ENCODE measurements at regions not wholly inside any gene's neighbourhood (a gene's known extent, or its start where the extent isn't known, plus 50 kb on each side); places are given as distances from the start of the nearest gene placed in this dataset.
A peak's percentile ranks its signal among the peaks of the same experiment; 100 is the strongest.
"Not testable (repeated sequence)": the region's sequence is repeated elsewhere in the genome, so short reads cannot be mapped to it uniquely, and the experiment has no call there.

DNA sequence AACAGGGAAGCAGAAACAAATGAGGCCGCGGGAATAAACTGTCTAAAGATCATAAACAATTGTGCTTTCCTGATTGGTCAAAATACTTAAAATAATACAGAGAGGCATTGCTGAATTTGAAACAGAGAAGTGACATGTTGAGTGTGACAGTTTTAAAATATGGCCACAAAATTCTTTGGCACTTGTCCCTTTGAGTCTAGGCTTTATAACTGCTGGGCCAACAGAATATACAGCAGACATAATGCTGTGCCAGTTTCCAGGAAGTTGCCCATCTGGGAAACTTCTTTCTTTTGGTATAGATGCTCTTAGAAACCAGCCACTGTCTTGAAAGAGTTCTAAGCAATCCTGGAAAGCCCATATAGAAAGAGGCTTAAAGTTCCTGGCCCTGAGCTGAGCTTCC, 668.4 kb downstream of the CENPC start:
- DNase-seq = no peak
- intact Hi-C loops (cut with DNase I) = no loop called here

DNA sequence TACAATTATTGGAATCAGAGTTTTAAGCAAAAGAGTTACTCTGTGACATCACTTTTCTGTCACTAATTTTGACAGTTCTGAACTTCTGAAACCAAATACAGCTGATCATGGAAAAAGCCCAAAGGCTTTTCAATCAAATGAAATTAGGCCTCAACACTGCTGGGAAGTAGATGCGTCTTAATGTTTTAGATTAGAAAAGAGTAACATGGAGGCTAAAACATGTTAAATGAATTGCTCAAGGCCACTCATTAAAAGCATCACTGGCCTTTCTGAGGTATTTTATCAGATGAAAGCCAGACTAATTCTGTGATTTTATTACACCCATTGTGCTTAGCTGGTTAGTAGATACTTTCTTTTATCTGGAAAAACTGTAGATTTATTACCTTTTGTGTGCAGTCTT, 672.6 kb downstream of the CENPC start:
- DNase-seq = no peak
- intact Hi-C loops (cut with DNase I) = no loop called here

DNA sequence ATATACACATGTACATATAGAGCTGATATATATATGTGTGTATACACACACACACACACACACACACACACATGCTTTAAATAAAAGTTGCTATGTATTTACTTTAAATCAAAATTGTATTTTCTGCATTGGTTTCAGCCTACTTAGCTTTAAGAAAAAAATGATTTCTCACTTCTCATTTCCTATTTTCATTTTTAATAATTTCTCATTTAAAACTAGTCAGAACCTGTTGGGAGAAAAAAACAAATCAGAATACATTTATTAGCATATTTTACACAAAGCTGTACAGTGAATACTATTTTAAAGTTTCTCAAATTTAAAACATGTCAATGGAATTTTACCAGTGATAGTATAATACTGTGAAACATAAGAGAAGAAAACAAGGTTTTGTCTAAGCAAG, 681.8 kb downstream of the CENPC start:
- intact Hi-C loops (cut with DNase I) = no loop called here

DNA sequence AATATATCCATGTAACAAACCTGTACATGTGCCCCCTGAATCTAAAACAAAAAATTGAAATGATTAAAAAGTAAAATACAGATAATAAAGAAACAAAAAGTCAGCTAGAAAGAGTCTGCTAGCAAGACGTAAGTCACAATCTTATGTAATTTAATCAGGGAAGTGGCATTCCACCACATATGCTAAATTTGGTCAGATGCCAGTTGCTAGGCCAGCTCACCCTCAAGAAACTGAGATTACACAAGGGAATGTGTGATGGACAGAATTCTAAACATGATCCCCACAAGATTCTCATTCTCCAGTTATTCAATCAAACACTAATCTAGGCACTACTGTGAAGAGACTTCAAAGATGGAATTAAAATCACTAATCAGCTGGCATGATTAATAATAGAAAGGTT, 689.3 kb downstream of the CENPC start:
- intact Hi-C loops (cut with DNase I) = no loop called here

More for the DNA sequence above, 681.8 kb downstream of the CENPC start:
- no peak for DNase-seq

DNA sequence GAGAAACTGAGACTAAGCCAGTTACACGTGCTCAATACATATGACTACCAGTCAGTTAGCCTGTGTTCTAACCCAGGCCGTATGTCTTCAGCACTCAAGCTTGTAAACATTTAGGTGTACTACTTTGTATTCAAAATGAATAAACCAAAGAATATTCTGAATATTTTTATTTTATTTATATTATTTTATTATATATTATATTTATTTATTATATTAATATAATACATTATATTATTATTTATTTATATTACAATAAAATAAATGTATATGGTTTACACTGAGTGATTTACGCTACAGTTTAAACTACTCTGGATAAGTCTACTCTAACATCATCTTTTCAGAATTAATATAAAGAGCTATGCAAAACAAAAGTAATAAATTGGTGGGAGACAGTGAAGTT, 691.5 kb downstream of the CENPC start:
- DNase-seq = no peak
- intact Hi-C loops (cut with DNase I) = no loop called here

More for the DNA sequence above, 689.3 kb downstream of the CENPC start:
- no peak for DNase-seq

DNA sequence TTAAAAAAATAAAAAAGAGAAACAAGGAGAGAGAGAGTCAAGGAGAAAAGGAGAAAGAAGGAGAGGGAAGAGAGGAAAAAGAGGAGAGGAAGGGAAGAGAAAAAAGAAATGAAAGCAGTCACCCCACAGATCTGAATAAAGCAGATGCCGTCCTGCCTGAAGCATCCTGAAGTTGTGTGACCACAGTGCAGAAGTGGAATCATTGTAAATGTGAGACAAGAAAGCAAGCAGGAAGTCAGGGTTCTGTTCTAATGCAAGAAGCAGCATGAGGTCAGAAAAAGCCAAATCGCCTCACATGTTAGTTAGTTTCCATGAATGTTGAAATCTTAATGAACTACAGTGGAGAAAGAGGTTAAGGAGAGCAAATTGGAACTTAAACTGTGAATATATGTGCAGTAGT, 692.5 kb downstream of the CENPC start:
- DNase-seq = no peak
- intact Hi-C loops (cut with DNase I) = no loop called here

DNA sequence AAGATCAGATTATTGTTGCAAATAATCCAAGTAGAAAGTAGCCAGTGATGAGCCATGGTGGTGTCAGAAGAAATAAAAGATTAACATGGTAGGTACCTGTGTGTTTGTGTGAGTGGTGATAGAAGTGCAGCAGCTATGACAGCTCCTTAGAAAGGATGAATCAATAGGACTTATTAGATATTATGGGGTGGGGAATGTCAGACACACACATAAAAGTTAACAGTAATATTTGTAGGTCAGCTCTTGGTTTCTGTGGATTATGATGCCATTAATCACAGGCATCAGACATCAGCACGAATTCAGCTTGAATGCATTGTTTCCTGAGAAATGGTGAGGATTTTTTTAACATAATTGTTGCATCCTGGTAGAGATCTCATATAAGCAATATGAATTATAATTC, 695.7 kb downstream of the CENPC start:
- intact Hi-C loops (cut with DNase I) = no loop called here
- no peak for DNase-seq

DNA sequence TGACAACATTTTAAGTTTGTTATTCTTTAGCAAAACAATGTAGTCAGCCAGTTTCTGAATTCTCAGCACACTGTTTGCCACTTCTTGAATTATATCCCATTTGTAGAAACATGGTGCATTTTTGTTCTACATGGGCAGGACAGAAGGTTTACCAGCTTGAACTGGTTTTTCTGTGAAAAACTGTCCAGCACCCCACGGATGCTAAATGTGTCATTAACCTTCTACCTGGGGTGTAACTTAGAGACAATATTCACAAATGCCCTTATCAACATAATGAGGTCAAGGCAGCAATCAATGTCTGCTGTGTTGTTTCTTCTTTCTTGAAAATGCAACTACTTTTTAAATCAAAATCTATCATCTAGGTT, 702.6 kb downstream of the CENPC start:
- no peak for DNase-seq
- intact Hi-C loops (cut with DNase I) = no loop called here

DNA sequence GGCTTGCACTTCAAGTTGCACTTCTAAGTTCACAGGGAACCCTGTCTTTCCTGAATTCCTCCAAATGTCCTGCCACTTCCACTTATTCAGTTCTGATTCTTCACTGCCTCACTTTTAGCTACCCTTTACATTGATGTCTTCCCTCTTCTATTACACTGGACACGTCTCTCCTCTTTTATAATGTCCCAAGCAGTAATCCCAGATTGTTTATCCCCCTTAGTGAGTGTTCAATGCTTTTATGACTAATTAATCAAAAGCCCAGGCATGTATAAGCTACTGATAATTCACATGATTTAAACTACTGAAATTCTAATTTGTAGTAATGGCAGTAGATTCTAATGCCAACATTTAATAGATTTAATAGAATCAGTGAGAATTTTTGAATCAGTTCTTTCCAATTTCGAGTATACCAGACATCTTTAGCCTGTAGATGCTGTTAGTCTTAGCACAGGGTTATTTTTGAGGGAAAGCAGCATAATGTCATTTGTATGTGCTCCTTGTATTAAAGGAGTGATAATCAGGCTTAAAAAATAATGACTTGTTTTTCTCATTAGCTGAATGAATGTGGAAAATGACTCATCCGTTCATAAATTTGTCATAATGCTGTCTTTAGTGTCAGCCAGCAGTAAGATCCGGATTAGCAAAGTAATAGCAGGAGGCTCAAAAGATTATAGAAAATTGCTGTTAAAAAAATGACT, 703.1 kb downstream of the CENPC start:
- no peak for DNase-seq
- intact Hi-C loops (cut with DNase I) = no loop called here

DNA sequence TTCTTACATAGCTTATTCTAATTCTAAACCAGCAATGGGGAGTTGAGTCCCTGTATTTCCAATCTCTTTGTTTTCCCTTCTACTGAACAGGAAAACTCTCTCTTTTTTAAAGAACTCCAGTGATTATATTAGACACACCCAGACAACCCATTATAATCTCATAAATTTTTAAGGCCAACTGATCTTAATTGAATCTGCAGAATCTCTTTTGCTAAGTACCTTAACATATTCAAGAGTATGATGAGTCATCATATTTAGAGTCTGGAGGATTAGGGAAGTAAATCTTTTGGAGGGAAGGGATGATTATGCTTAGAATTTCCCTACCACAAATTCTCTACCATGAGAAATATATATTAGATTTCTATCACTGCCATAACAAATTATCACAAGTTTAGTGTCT, 705.1 kb downstream of the CENPC start:
- no peak for DNase-seq
- intact Hi-C loops (cut with DNase I) = no loop called here

DNA sequence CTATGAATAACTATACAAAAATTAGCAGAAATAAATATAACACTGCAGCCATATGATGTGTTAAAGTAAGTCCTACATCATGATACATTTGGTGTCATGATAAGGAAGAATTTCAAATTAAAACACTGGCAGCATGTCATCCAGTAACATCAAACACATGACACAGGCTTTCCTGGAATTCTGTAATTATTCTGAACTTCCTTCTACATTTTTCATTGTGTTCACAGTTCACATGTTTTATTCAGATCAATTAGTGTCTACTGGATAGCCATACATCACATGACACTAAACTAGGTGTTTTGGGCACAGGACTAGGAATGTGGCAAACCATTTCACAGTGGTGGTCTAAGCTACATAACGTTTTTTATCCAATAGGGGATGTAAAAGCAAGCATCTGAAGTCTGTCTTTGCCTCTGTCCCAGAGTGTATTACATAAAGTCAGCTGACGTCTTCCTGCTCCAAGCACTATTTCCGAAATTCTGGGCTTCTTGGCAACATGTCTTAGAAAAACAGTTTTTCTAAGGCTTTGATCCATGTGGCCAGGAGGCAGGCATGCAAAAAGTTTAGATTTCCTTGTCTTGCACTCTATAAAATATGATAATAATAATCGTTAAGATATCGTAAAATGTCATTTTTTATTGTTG, 707.9 kb downstream of the CENPC start:
- intact Hi-C loops (cut with DNase I) = no loop called here
- DNase-seq = no peak

DNA sequence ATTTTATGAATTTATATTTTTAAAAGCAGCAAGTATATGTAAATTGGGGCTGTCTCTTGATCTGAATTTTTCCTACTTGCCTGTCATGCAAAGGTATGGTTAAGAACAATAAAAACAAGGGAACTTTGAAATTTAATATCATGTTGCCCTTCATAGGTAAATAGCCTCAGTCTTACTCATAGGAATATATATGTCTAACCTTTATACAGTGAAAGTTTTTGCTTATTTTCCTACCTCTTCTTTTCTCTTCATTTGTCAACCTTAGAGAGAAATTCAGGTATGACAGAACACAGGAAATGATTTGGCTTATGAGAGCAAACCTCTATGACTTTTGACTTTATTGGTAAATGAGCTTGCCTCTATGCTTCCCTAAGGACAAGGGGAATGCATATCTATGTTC, 716.0 kb downstream of the CENPC start:
- DNase-seq = no peak
- intact Hi-C loops (cut with DNase I) = loop anchor here (10.0 kb wide), 1 partner anchor 55 kb away; no protein-coding TSS in a partner anchor

DNA sequence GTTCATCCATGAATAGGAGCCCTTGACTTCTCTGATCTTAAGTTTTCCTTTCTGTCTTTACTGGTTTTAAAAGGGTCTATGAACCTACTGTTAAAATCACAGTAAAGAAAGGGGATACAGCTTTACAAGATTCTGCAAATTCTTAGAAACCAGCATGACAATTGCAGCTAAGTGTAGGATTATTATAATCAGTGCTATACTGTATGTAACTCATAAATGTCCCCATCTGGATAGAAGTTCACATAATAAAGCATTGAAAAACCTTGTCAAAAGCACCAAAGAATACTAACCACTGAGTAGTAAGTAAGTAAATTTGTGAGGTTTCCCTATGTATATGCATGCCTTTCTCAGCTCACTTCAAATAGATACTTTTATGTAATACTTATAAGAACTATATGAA, 724.6 kb downstream of the CENPC start:
- DNase-seq = no peak
- intact Hi-C loops (cut with DNase I) = loop anchor here (10.0 kb wide), 1 partner anchor 64 kb away; no protein-coding TSS in a partner anchor

DNA sequence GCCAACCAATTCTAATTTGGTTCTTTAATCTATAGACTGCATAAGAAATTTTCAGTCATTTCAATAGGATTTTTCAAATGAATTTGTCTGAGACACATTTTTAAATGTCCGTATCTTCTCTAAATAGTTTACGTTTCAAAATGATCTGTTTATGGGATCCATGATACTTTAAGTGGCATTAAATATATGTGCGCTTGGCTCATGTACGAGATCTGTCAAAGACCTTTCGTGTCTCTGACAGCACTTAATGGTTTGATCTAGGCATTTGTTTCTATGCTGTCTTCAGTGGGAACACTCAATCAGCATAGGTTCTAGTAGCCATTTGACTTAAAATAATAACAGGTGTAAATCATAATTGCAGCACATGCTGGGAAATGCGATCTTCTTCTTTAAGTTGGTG, 731.0 kb downstream of the CENPC start:
- no peak for DNase-seq
- intact Hi-C loops (cut with DNase I) = no loop called here

DNA sequence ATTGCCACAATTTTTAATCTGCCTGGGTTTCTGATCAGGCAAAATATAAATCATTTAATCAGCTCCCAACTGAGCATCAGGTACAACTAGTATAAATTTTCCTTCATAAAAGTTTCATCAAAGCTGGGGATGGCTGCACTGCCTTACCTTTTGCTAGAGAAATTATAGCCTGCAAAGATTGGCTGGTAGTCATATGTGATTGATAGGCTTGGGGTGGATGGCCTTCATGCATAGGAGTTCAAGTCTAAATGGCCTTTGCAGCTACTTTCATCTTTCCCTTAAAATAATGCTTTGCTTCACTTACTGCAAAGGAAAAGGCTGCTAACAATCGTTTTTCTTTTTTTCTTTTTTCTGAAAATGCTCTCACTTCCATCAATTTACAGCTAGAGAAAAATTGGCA, 739.7 kb downstream of the CENPC start:
- intact Hi-C loops (cut with DNase I) = no loop called here

DNA sequence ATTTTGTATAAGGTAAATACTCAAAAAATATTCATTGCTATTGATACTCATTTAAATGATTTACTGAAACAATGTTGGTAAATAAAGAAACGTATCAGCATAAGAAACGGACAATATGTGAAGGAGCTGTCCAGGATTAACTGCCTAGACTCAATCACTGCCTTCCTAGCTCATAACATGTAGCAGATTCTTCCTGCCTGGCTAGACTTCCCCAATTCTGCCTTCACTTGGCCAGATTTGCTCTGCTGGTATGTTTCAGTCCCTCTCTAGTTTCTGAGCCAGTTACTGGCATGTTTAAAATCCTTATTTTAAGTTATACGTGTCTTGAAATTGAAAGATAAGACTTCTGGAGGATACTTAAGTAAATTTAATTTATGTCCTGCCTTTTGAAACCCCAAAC, 740.3 kb downstream of the CENPC start:
- intact Hi-C loops (cut with DNase I) = no loop called here
- DNase-seq = no peak

More for the DNA sequence above, 739.7 kb downstream of the CENPC start:
- no peak for DNase-seq

DNA sequence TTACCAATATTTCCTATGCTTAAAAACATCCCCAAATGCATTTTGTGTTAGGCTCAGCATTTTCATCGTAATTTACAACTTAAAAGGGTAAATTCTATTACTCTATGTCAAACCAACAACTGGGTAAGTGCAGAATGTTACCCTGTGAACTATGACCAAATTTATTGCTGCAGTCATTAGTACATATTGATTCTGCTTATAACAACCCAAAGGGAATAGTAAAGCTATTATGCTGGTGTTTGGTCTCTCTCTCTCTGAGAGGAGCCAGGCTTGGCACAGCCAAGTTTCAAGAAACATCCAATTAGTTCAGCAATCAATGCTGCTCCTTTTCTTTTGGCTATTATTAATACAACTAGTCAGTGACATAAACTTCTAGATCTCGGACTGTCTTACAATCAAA, 747.7 kb downstream of the CENPC start:
- intact Hi-C loops (cut with DNase I) = no loop called here
- no peak for DNase-seq

DNA sequence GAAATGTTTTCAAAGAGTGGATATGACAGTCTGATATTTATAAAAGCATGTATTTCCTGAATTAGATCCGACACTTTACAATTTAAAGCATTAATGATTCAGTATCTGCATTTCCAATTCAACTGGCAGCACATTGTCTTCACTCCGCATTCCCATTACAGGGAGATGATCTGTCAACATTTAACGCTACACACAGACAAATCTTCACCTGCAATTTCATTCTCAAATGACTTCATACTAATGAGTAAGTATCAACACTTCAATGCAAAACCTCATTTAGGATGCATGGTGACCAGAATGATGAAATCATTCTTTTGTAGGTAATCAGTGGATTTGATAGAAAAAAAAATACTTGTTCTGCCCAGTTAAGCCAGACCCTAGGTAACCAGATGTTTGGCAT, 749.6 kb downstream of the CENPC start:
- no peak for DNase-seq
- intact Hi-C loops (cut with DNase I) = no loop called here

DNA sequence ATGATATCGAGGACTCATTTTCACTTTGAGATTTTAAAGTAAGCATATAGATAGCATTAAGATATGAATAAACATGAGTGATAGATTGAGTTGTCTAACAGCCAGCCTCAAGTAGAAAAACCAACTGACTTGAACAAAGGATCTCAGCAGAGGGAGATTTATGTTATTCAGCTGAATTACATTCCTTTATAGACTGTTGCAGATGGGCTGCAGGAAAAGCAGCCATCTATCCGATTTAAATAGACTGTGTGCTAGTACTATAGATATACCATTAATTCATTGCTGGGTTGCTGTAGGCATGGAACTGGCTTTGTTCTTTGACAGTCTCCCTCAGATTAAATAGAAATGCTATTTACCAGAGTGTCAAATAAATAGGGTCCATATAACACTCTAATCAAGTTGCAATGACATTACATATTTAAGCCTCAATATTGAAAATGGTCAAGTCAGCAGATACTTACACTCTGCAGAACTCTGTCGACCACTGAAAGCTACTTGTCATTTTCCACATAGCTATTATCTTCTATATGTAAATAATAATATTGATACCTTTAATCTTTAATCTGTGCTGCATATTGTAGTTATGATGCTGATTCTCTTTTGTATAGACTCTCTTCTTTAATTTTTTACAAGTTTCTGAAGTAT, 750.8 kb downstream of the CENPC start:
- no peak for DNase-seq
- intact Hi-C loops (cut with DNase I) = no loop called here

DNA sequence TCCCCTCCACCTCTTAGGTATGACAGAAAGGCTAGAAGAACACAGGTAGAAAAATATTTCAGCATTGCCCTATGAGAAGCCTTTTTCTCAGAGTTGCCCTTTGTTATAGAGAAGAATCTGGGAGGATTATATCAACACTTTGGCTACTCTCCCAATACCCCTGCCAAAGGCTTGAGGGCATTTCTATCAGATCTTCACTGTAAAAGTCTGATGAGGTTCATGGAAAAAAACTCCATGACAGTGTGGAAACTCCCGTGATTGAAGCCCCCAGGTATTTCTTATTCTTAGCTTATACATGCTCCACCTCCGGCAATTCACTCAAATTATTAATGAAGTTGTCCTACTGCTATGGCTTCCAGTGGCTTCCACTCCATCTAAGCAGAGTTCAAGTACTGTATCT, 753.6 kb downstream of the CENPC start:
- intact Hi-C loops (cut with DNase I) = no loop called here
- DNase-seq = no peak

DNA sequence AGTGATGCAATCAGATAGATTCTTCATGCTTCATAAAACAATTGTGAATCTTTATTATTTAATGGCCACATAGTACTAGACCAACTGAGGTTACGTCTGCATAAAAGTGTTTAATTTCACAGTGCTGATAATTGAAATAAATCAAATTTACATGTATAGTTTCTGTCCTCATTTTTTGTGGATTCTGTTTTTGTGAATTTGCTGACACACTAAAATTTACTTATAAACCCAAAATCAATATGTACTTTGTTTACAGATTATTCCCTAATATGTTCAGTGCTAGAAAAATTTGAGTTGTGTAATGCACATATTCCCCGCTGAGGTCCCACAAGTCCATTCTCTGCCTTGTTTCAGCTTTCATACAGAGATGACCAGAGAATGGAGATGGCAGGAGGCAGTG, 759.8 kb downstream of the CENPC start:
- no peak for DNase-seq
- intact Hi-C loops (cut with DNase I) = no loop called here

DNA sequence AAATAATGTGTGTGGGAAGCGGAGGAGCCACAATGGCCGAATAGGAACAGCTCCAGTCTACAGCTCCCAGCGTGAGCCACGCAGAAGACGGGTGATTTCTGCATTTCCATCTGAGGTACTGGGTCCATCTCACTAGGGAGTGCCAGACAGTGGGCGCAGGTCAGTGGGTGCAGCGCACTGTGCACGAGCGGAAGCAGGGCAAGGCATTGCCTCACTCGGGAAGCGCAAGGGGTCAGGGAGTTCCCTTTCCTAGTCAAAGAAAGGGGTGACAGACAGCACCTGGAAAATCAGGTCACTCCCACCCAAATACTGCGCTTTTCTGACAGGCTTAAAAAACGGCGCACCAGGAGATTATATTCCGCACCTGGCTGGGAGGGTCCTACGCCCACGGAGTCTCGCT, 762.6 kb downstream of the CENPC start:
- peak in 1 of 10 donors; percentile 55 for DNase-seq
- intact Hi-C loops (cut with DNase I) = not testable (repeated sequence)

Measured in posterior cingulate gyrus (tissue), 11 donors.